Naive thymus-derived CD8-positive, alpha-beta T cell (primary cell): ENCODE measurements at regions not wholly inside any gene's neighbourhood (a gene's known extent, or its start where the extent isn't known, plus 50 kb on each side); places are given as distances from the start of the nearest gene placed in this dataset.

Experiments used
- ATAC-seq, 2 donors: fragments of 150-1000 bp; cut with Tn5 transposase in 1 of 2; sonication (Bioruptor Pico), chemical (Tn5 transposase) in 1 of 2; 1 replicate in 1 of 2; 2 replicates in 1 of 2; pipeline ENCODE4 v1.10.0; 2021; ENCODE audit warnings: mild to moderate bottlenecking in 2 of 2, moderate library complexity in 2 of 2
- POLR2A ChIA-PET: fragments of 350-600 bp; sonication (Branson Sonifier 250); formaldehyde crosslinking; loops from one replicate; lab custom pipeline; 2021; ENCODE audit warnings: antibody characterized with exemption; lab: Charles Lee
- DNase-seq, 10 donors: peaks; one replicate each; pipeline versions ENCODE4 v3.0.0 to v3.0.0-alpha.2; 2020 to 2022
- H3K27ac Mint-ChIP-seq, 10 donors: one replicate each; pipeline ENCODE4 v1.8.0; 2020 to 2022; ENCODE audit warnings: mild to moderate bottlenecking in 10 of 10, mixed read lengths in 10 of 10, moderate library complexity in 4 of 10, inconsistent platforms in 1 of 10
- H3K27me3 Mint-ChIP-seq, 5 donors: one replicate each; pipeline ENCODE4 v1.8.0; 2021 to 2022; ENCODE audit warnings: mixed read lengths in 5 of 5
- H3K36me3 Mint-ChIP-seq, 3 donors: one replicate each; pipeline ENCODE4 v1.8.0; 2020 to 2022; ENCODE audit warnings: mixed read lengths in 3 of 3, mild to moderate bottlenecking in 2 of 3, inconsistent platforms in 1 of 3
- H3K4me1 Mint-ChIP-seq, 4 donors: one replicate each; pipeline ENCODE4 v1.8.0; 2021 to 2022; ENCODE audit warnings: mixed read lengths in 4 of 4
- H3K4me3 Mint-ChIP-seq, 10 donors: one replicate each; pipeline ENCODE4 v1.8.0; 2020 to 2022; ENCODE audit warnings: mild to moderate bottlenecking in 10 of 10, mixed read lengths in 10 of 10, moderate library complexity in 6 of 10, inconsistent platforms in 1 of 10
- H3K9me3 Mint-ChIP-seq, 9 donors: one replicate each; pipeline ENCODE4 v1.8.0; 2020 to 2022; ENCODE audit warnings: mixed read lengths in 9 of 9, mild to moderate bottlenecking in 3 of 9, inconsistent platforms in 1 of 9, moderate library complexity in 1 of 9

- H3K36me3 Mint-ChIP-seq, result no peaks in the 10 kb centered on the region
- ATAC-seq, result no peak
- H3K9me3 Mint-ChIP-seq, result peaks cover 0 to 13% (median 0%) of the 10 kb centered on the region in 9 donors
- no peaks in the 10 kb centered on the region for H3K4me1 Mint-ChIP-seq
- DNase-seq, result no peak
- H3K4me3 Mint-ChIP-seq, result no peak overlapping the region
- POLR2A ChIA-PET, result no interaction called here
- H3K27ac Mint-ChIP-seq, result no peak overlapping the region
- peaks cover 0 to 10% (median 0%) of the 10 kb centered on the region in 5 donors for H3K27me3 Mint-ChIP-seq
Measured at GRCh38 chr9:83154087-83154736, 91.3 kb upstream of the RASEF start.

- H3K4me1 Mint-ChIP-seq, result no peaks in the 10 kb centered on the region
Measured at GRCh38 chr9:83153030-83153429, 90.1 kb upstream of the RASEF start.

DNA sequence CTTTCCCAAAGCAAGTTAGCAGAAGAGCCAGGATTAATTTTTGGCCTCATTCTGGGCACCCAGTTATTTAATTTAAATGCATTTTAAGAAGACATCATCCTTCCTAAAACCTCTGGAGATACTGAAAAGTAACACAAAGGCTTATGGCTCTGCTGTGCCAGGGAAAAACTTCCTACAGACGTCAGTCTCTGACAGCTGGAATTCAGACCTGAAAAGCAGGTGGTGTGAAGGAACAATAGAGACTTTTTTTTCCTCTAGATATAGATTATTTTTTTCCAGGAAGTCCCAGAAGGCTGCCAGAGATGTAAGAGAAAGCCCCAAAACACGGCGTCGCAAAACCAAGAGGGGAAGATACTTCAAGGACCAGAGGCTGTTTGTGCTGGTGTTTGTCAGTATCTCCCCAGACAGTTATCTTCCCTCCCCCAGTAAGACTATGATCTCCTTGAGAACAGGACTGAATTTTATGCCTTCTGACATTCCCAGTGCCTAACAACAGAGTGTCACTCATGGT lies 88.7 kb upstream of the RASEF start:
- no peaks in the 10 kb centered on the region for H3K4me1 Mint-ChIP-seq
- DNase-seq, result no peak
- H3K9me3 Mint-ChIP-seq, result peaks cover 0 to 13% (median 0%) of the 10 kb centered on the region in 9 donors

More at GRCh38 chr9:83153030-83153429, 90.1 kb upstream of the RASEF start:
- Mint-ChIP-seq H3K27me3 (peaks cover 0 to 12% (median 0%) of the 10 kb centered on the region in 5 donors), H3K9me3 (peaks cover 0 to 13% (median 0%) of the 10 kb centered on the region in 9 donors), H3K36me3 (peaks cover 0 to 3% (median 0%) of the 10 kb centered on the region in 3 donors), H3K4me3 (no peak overlapping the region), H3K27ac (no peak overlapping the region)
- no peak for DNase-seq
- POLR2A ChIA-PET, result no interaction called here
- no peak for ATAC-seq

GRCh38 chr9:83147315-83148149 lies 84.6 kb upstream of the RASEF start:
- POLR2A ChIA-PET, result no interaction called here
- peaks cover 0 to 9% (median 0%) of the 10 kb centered on the region in 9 donors for H3K9me3 Mint-ChIP-seq
- no peak for DNase-seq

More for the DNA sequence above, 88.7 kb upstream of the RASEF start:
- Mint-ChIP-seq H3K27me3 (peaks cover 0 to 16% (median 0%) of the 10 kb centered on the region in 5 donors), H3K36me3 (peaks cover 0 to 3% (median 0%) of the 10 kb centered on the region in 3 donors), H3K27ac (no peak overlapping the region), H3K4me3 (no peak overlapping the region)
- POLR2A ChIA-PET, result no interaction called here
- no peak for ATAC-seq

GRCh38 chr9:83146325-83146724 lies 83.4 kb upstream of the RASEF start:
- H3K4me3 Mint-ChIP-seq, result no peak overlapping the region
- DNase-seq (no peak), ATAC-seq (no peak)
- H3K27ac Mint-ChIP-seq, result no peak overlapping the region
- peaks cover 0 to 9% (median 0%) of the 10 kb centered on the region in 5 donors for H3K27me3 Mint-ChIP-seq
- H3K36me3 Mint-ChIP-seq, result peaks cover 0 to 3% (median 0%) of the 10 kb centered on the region in 3 donors
- POLR2A ChIA-PET, result no interaction called here
- H3K9me3 Mint-ChIP-seq, result peaks cover 0 to 9% (median 0%) of the 10 kb centered on the region in 9 donors
- no peaks in the 10 kb centered on the region for H3K4me1 Mint-ChIP-seq

More at GRCh38 chr9:83147315-83148149, 84.6 kb upstream of the RASEF start:
- peak overlapping the region in 1 of 10 donors; percentile 28 for H3K27ac Mint-ChIP-seq
- H3K27me3 Mint-ChIP-seq, result peaks cover 0 to 9% (median 0%) of the 10 kb centered on the region in 5 donors
- no peak for ATAC-seq
- H3K4me1 Mint-ChIP-seq, result no peaks in the 10 kb centered on the region
- no peak overlapping the region for H3K4me3 Mint-ChIP-seq
- peaks cover 0 to 3% (median 0%) of the 10 kb centered on the region in 3 donors for H3K36me3 Mint-ChIP-seq

DNA sequence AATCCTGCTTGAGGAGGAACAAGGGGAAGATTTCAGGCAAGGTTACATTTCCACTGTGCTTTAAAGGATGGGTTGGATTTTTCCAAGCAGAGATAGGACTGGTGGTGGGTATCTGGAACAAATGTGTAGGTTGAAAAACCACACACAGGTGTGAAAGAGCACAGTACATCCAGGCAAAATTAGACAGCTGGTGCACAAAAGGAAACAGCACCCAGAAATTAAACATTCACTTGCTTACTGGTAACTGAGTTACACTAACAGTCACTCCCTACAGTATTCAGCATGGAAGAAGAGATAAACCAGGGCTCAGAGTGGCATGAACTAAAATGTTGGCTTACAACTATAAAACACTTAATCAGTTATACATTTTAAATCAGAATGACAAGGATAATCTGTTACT lies 81.5 kb upstream of the RASEF start:
- Mint-ChIP-seq H3K4me1 (no peaks in the 10 kb centered on the region), H3K9me3 (peaks cover 0 to 8% (median 0%) of the 10 kb centered on the region in 9 donors), H3K36me3 (peaks cover 0 to 3% (median 0%) of the 10 kb centered on the region in 3 donors), H3K27me3 (peaks cover 0 to 8% (median 0%) of the 10 kb centered on the region in 5 donors), H3K27ac (no peak overlapping the region), H3K4me3 (no peak overlapping the region)
- POLR2A ChIA-PET, result no interaction called here
- no peak for ATAC-seq
- DNase-seq, result no peak

DNA sequence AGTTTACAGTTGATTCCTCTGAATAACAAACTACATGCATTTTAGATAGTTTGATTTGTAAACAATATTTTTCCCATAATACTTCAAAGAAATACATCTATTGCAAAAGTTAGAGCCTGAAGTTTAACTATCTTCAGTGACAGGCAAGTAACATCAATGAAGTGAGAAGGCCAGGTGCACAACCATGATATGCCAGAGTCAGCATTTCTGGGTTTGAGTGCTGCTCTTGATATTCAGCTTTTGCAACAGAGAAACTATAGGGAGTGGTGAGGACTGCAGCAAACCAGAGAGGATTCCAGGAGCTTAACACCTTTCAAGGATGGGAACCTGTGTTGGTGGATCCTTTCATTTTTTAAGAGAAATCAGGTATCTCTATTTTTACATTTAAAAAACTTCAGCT lies 79.4 kb upstream of the RASEF start:
- Mint-ChIP-seq H3K27me3 (peaks cover 0 to 8% (median 2%) of the 10 kb centered on the region in 5 donors), H3K4me1 (no peaks in the 10 kb centered on the region), H3K9me3 (peaks cover 0 to 4% (median 0%) of the 10 kb centered on the region in 9 donors), H3K36me3 (no peaks in the 10 kb centered on the region), H3K4me3 (no peak overlapping the region), H3K27ac (no peak overlapping the region)
- no peak for ATAC-seq
- POLR2A ChIA-PET, result no interaction called here
- no peak for DNase-seq

DNA sequence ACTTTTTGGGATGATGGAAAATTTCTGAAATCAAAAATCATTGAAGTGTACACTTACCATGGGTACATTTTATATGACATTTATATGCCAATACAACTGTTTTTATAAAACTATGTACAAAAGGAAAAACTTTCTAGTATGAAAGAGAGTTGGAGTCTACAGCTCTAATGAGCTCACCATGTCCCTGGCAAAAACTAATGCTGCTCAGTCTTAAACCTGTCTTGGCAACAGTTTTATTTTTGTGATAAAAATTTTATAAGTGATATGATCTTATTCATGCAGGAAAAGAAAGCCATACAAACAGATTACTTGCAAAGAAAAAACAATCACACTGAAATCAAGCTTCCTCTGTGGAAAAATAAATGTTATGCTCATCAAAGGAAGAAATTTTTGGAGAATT lies 78.9 kb upstream of the RASEF start:
- Mint-ChIP-seq H3K9me3 (peaks cover 0 to 4% (median 0%) of the 10 kb centered on the region in 9 donors), H3K4me1 (no peaks in the 10 kb centered on the region), H3K27me3 (peaks cover 0 to 9% (median 2%) of the 10 kb centered on the region in 5 donors), H3K27ac (no peak overlapping the region), H3K36me3 (no peaks in the 10 kb centered on the region), H3K4me3 (no peak overlapping the region)
- no peak for ATAC-seq
- no peak for DNase-seq
- POLR2A ChIA-PET, result no interaction called here

DNA sequence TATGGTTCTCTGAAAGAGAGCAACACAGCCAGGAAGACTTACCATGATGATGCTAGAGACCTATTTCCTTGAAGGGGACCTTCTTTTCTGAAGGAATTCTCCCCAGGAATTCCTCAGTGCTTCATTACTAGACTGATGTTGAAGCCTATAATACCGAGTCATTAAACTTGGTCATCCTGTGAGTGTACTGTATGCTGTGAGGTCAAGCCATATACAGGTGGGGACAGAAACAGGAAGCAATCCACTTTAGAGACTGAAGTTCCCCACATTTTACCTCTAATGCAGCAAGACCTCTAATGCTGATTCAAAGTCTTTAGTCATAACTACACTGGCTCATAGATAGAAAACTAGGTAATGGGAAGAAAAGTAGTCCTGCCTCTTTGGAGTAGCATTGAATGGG lies 77.1 kb upstream of the RASEF start:
- Mint-ChIP-seq H3K36me3 (no peaks in the 10 kb centered on the region), H3K4me3 (no peak overlapping the region), H3K27ac (no peak overlapping the region), H3K9me3 (peaks cover 0 to 4% (median 0%) of the 10 kb centered on the region in 9 donors), H3K4me1 (no peaks in the 10 kb centered on the region), H3K27me3 (peaks cover 0 to 9% (median 2%) of the 10 kb centered on the region in 5 donors)
- DNase-seq (no peak), ATAC-seq (no peak)
- POLR2A ChIA-PET, result no interaction called here

- POLR2A ChIA-PET, result no interaction called here
- H3K4me3 Mint-ChIP-seq, result no peak overlapping the region
- no peaks in the 10 kb centered on the region for H3K4me1 Mint-ChIP-seq
- no peaks in the 10 kb centered on the region for H3K36me3 Mint-ChIP-seq
- peaks cover 0 to 14% (median 2%) of the 10 kb centered on the region in 5 donors for H3K27me3 Mint-ChIP-seq
- H3K9me3 Mint-ChIP-seq, result peaks cover 0 to 3% (median 0%) of the 10 kb centered on the region in 9 donors
- ATAC-seq (no peak), DNase-seq (no peak)
- no peak overlapping the region for H3K27ac Mint-ChIP-seq
Measured at GRCh38 chr9:83138422-83139135, 75.6 kb upstream of the RASEF start.

DNA sequence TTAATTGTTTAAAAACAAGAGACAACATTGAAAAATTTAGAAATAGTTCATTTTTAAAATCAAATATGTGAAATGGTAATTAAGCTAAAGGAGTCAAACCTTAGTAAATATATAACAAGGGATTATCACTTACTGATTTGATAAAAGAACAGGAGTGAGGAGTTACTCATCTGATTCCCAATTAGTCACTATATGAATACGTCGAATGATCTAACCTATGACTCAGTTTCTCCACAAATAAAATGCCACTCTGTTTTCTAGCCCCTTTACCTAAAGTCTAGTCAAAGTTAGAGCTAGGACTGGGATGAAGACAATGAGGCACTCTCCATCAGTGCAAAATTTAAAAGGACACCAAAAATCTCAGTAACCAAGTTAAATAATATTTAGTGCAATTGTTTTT lies 70.4 kb upstream of the RASEF start:
- no peak for DNase-seq
- POLR2A ChIA-PET, result no interaction called here
- Mint-ChIP-seq H3K27ac (no peak overlapping the region), H3K4me3 (no peak overlapping the region), H3K4me1 (no peaks in the 10 kb centered on the region), H3K9me3 (peaks cover 0 to 8% (median 2%) of the 10 kb centered on the region in 9 donors), H3K36me3 (no peaks in the 10 kb centered on the region), H3K27me3 (peaks cover 2 to 9% (median 4%) of the 10 kb centered on the region in 5 donors)
- ATAC-seq, result no peak

GRCh38 chr9:83132768-83133167 lies 69.8 kb upstream of the RASEF start:
- POLR2A ChIA-PET, result no interaction called here
- Mint-ChIP-seq H3K9me3 (peaks cover 0 to 8% (median 2%) of the 10 kb centered on the region in 9 donors), H3K27ac (no peak overlapping the region), H3K27me3 (peaks cover 2 to 8% (median 4%) of the 10 kb centered on the region in 5 donors), H3K4me3 (no peak overlapping the region), H3K36me3 (no peaks in the 10 kb centered on the region), H3K4me1 (no peaks in the 10 kb centered on the region)
- DNase-seq (no peak), ATAC-seq (no peak)
